ENCODE measurements at regions not wholly inside any gene's neighbourhood (a gene's known extent, or its start where the extent isn't known, plus 50 kb on each side); places are given as distances from the start of the nearest gene placed in this dataset.

DNA sequence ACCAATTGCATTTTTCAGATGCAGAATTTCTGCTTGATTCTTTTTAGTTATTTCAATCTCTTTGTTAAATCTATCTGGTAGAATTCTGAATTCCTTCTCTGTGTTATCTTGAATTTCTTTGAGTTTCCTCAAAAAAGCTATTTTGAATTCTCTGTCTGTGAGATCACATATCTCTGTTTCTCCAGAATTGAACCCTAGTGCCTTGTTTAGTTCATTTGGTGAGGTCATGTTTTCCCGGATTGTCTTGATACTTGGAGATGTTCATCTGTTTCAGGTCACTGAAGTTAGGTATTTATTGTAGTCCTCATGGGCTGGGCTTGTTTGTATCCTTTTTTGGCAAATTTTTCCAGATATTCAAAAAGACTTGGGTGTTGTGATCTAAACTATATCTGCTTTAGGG is 202.9 kb upstream of the SERP2 start:
- H3K27me3 ChIP-seq (replicated peaks; ENCODE audit: control insufficient read depth, insufficient read depth, low read length): no peaks in the 10 kb centered on the region
- H3K36me3 ChIP-seq (ENCODE audit: control insufficient read depth, insufficient read depth, low read length): no peaks in the 10 kb centered on the region
- H3K4me3 ChIP-seq (replicated peaks; ENCODE audit: low read depth, low read length): no peak overlapping the region
- TF ChIP-seq, protein P1, sequence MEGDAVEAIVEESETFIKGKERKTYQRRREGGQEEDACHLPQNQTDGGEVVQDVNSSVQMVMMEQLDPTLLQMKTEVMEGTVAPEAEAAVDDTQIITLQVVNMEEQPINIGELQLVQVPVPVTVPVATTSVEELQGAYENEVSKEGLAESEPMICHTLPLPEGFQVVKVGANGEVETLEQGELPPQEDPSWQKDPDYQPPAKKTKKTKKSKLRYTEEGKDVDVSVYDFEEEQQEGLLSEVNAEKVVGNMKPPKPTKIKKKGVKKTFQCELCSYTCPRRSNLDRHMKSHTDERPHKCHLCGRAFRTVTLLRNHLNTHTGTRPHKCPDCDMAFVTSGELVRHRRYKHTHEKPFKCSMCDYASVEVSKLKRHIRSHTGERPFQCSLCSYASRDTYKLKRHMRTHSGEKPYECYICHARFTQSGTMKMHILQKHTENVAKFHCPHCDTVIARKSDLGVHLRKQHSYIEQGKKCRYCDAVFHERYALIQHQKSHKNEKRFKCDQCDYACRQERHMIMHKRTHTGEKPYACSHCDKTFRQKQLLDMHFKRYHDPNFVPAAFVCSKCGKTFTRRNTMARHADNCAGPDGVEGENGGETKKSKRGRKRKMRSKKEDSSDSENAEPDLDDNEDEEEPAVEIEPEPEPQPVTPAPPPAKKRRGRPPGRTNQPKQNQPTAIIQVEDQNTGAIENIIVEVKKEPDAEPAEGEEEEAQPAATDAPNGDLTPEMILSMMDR (IDR thresholded peaks at IDR 0.05; ENCODE audit: insufficient read depth, low read length, poor library complexity, severe bottlenecking): no peak
- no peak for DNase-seq (ENCODE audit: extremely low read depth, insufficient read length)

DNA sequence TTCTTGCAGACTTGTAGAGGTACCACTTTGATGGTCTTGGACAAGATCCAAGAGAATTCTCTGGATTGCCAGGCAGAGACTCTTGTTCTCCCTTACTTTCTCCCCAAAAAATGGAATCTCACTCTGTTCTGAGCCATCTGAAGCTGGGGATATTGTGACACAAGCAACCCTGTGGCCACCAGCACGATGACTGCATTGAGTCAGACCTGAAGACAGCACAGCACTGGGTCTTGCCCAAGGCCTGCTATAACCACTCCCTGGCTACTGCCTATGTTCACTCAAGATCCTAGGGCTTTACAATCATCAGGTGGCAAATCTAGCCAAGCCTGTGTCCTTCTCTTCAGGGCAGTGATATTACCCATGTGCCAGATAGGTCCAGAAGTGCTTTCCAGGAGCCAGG is 202.5 kb upstream of the SERP2 start:
- TF ChIP-seq, protein P1 (IDR thresholded peaks at IDR 0.05; ENCODE audit: insufficient read depth, low read length, poor library complexity, severe bottlenecking): no peak
- H3K27me3 ChIP-seq (replicated peaks; ENCODE audit: control insufficient read depth, insufficient read depth, low read length): no peaks in the 10 kb centered on the region
- H3K36me3 ChIP-seq (ENCODE audit: control insufficient read depth, insufficient read depth, low read length): no peaks in the 10 kb centered on the region
- no peak overlapping the region for H3K4me3 ChIP-seq (replicated peaks; ENCODE audit: low read depth, low read length)
- DNase-seq (ENCODE audit: extremely low read depth, insufficient read length): no peak

DNA sequence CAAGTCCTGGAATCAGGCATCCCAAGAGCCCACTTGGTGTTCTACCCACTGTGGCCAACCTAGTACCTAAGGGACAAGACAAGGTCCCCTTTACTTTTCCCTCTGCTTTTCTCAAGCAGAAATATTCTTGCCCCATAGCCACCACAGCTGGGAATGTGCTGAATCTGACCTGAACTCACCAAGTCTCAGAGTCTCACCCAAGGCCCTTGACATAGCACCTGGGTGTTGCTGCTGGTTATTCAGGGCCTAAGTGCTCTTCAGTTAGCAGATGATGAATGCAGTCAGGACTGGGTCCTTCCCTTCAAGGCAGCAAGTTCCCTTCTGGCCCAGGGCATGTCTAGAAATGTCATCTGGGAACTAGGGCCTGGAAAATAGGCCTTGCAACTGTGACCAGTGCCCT is 201.8 kb upstream of the SERP2 start:
- no peaks in the 10 kb centered on the region for H3K27me3 ChIP-seq (replicated peaks; ENCODE audit: control insufficient read depth, insufficient read depth, low read length)
- H3K4me3 ChIP-seq (replicated peaks; ENCODE audit: low read depth, low read length): no peak overlapping the region
- DNase-seq (ENCODE audit: extremely low read depth, insufficient read length): no peak
- TF ChIP-seq, protein P1 (IDR thresholded peaks at IDR 0.05; ENCODE audit: insufficient read depth, low read length, poor library complexity, severe bottlenecking): no peak
- no peaks in the 10 kb centered on the region for H3K36me3 ChIP-seq (ENCODE audit: control insufficient read depth, insufficient read depth, low read length)

DNA sequence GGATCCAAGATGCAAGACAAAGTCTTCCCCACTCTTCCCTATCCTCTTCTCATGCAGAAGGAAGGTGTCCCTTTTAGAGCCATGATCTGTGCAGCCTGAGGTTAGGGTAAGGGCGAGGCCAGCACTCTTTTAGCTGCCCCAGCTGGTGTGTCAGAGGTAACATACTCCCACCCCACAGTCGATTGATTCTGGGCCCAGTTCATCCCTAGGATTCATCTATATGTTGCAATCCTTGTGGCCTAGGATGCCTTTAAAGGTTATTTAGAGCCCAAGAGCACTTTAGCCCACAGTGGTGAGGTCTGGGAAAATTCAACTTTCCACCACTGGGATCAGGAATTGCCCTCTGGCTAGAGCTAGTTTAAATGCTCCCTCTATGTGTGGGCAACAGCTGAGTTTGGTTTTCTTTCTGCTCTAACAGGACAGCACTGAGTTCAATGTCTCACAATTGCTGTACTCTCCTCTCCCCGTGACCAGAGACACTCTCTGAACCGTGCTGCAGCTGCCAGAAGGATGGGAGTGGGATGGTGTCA is 201.3 kb upstream of the SERP2 start:
- TF ChIP-seq, protein P1 (IDR thresholded peaks at IDR 0.05; ENCODE audit: insufficient read depth, low read length, poor library complexity, severe bottlenecking): no peak
- no peak for DNase-seq (ENCODE audit: extremely low read depth, insufficient read length)
- no peaks in the 10 kb centered on the region for H3K36me3 ChIP-seq (ENCODE audit: control insufficient read depth, insufficient read depth, low read length)
- H3K4me3 ChIP-seq (replicated peaks; ENCODE audit: low read depth, low read length): no peak overlapping the region
- H3K27me3 ChIP-seq (replicated peaks; ENCODE audit: control insufficient read depth, insufficient read depth, low read length): no peaks in the 10 kb centered on the region

DNA sequence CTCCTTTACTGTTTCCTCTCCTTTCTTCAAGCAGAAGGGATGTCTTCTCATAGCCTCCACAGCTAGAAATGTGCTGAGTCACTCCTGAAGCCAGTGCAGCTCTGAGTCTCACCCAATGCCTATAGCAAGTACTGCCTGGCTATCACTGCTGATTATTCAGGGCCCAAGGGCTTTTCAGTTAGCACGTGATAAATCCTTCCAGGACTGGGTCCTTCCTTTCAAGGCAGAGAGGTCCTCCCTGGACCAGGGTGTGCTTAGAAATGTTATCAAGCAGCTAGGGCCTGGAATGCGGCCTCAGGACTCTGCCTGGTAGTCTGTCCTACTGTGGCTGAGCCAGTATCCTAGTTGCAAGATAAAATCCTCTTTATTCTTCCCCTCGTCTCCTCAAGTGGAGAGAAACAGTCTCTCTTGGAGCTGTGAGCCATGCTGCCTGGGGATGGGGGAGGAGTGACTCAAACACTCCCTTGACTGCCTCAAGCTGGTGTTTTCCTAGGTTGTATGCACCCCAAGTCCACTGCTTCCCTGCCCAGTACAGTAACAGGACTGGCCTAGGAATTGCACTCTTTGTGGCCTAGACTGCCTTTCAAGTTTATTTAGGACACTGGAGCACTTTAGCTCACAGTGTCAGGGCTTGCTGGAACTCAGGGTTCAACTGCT is 198.7 kb upstream of the SERP2 start:
- H3K27me3 ChIP-seq (replicated peaks; ENCODE audit: control insufficient read depth, insufficient read depth, low read length): no peaks in the 10 kb centered on the region
- H3K4me3 ChIP-seq (replicated peaks; ENCODE audit: low read depth, low read length): no peak overlapping the region
- H3K36me3 ChIP-seq (ENCODE audit: control insufficient read depth, insufficient read depth, low read length): no peaks in the 10 kb centered on the region
- DNase-seq (ENCODE audit: extremely low read depth, insufficient read length): no peak
- TF ChIP-seq, protein P1 (IDR thresholded peaks at IDR 0.05; ENCODE audit: insufficient read depth, low read length, poor library complexity, severe bottlenecking): no peak

Measured in GM06990 (cell line).